Astrocyte of the cerebellum (primary cell): ENCODE measurements at regions not wholly inside any gene's neighbourhood (a gene's known extent, or its start where the extent isn't known, plus 50 kb on each side); places are given as distances from the start of the nearest gene placed in this dataset.

ENCODE experiments used
- DNase-seq: peaks from one replicate; pipeline ENCODE4 v3.0.0-alpha.2; 2011; ENCODE audit warnings: low read depth
- H3K4me3 ChIP-seq: 2 replicates; pipeline ENCODE4 v1.5.1; 2011; ENCODE audit warnings: mild to moderate bottlenecking, low read depth, low read length, moderate library complexity
- CTCF ChIP-seq: IDR thresholded peaks from 2 replicates; pipeline ENCODE4 v1.5.1; 2012; ENCODE audit warnings: low read length, low read depth, moderate library complexity, mild to moderate bottlenecking; ENCODE audit errors: missing control alignments
- in situ Hi-C: cut with HindIII; loops from 2 replicates; pipeline ENCODE4 v1.10.0; 2017; ENCODE audit warnings: low sequenced_read_pairs

GRCh38 chr4:123945301-123945700 is 548.7 kb downstream of the SPRY1 start:
- in situ Hi-C loops = no loop called here
- no peak overlapping the region for H3K4me3 ChIP-seq
- DNase-seq = no peak
- no peak for TF ChIP-seq CTCF

- H3K4me3 ChIP-seq = no peak overlapping the region
- no peak for TF ChIP-seq CTCF
- DNase-seq = no peak
- in situ Hi-C loops = no loop called here
Observed at GRCh38 chr4:123950530-123950929, 553.9 kb downstream of the SPRY1 start.

GRCh38 chr4:123952530-123953274 is 556.1 kb downstream of the SPRY1 start:
- in situ Hi-C loops = no loop called here
- no peak for DNase-seq
- H3K4me3 ChIP-seq = no peak overlapping the region
- no peak for TF ChIP-seq CTCF

GRCh38 chr4:123953566-123953965 is 557.0 kb downstream of the SPRY1 start:
- no peak for DNase-seq
- TF ChIP-seq CTCF = no peak
- in situ Hi-C loops = no loop called here
- no peak overlapping the region for H3K4me3 ChIP-seq

GRCh38 chr4:123954220-123954619 is 557.6 kb downstream of the SPRY1 start:
- no peak for DNase-seq
- in situ Hi-C loops = no loop called here
- no peak for TF ChIP-seq CTCF
- no peak overlapping the region for H3K4me3 ChIP-seq

GRCh38 chr4:123955167-123955800 is 558.7 kb downstream of the SPRY1 start:
- in situ Hi-C loops = no loop called here
- no peak for TF ChIP-seq CTCF
- H3K4me3 ChIP-seq = no peak overlapping the region
- no peak for DNase-seq
